PC-3 (cell line): ENCODE measurements at regions not wholly inside any gene's neighbourhood (a gene's known extent, or its start where the extent isn't known, plus 50 kb on each side); places are given as distances from the start of the nearest gene placed in this dataset.

Source experiments
- CTCF ChIP-seq: fragments of 300-600 bp; sonication (generic); conservative IDR thresholded peaks from 2 replicates; pipeline ENCODE4 v1.5.1; 2017; ENCODE audit warnings: antibody characterized with exemption, low read depth, mild to moderate bottlenecking, low read length
- EZH2 ChIP-seq: fragments of 300-600 bp; sonication (generic); IDR thresholded peaks from one replicate; pipeline ENCODE4 v1.6.1; 2017; ENCODE audit warnings: antibody characterized with exemption, mild to moderate bottlenecking, low read length; ENCODE audit not compliant: unreplicated experiment
- EZH2phosphoT487 ChIP-seq: fragments of 300-600 bp; sonication (generic); IDR thresholded peaks from 2 replicates; pipeline ENCODE4 v1.6.1; 2018; ENCODE audit warnings: mild to moderate bottlenecking, antibody characterized with exemption, low read length, borderline replicate concordance

- TF ChIP-seq CTCF, result peak; percentile 68
- TF ChIP-seq EZH2phosphoT487, result no peak
- no peak for TF ChIP-seq EZH2
Measured at GRCh38 chr7:52917982-52918578, 117.4 kb upstream of the POM121L12 start.
